GM19397 (cell line): ENCODE measurements at regions not wholly inside any gene's neighbourhood (a gene's known extent, or its start where the extent isn't known, plus 50 kb on each side); places are given as distances from the start of the nearest gene placed in this dataset.

Experiments used
- ATAC-seq: cut with Tn5 transposase; IDR thresholded peaks from one replicate; pipeline ENCODE4 v1.9.1; 2021; ENCODE audit warnings: mild to moderate bottlenecking, moderate library complexity; ENCODE audit not compliant: unreplicated experiment

GRCh38 chr20:50399917-50400704 is 110.1 kb upstream of the PTPN1 start:
- ATAC-seq = no peak

- ATAC-seq = no peak
Observed at GRCh38 chr20:50400705-50401586, 109.2 kb upstream of the PTPN1 start.

GRCh38 chr20:50401587-50402418 is 108.4 kb upstream of the PTPN1 start:
- ATAC-seq = no peak

GRCh38 chr20:50403565-50404418 is 106.4 kb upstream of the PTPN1 start:
- no peak for ATAC-seq

GRCh38 chr20:50404419-50405234 is 105.6 kb upstream of the PTPN1 start:
- ATAC-seq = no peak

- no peak for ATAC-seq
Observed at GRCh38 chr20:50405235-50405914, 104.8 kb upstream of the PTPN1 start.

GRCh38 chr20:50405915-50406609 is 104.1 kb upstream of the PTPN1 start:
- no peak for ATAC-seq

GRCh38 chr20:50406610-50407136 is 103.5 kb upstream of the PTPN1 start:
- ATAC-seq = no peak

- no peak for ATAC-seq
Observed at GRCh38 chr20:50408526-50409364, 101.4 kb upstream of the PTPN1 start.

- ATAC-seq = no peak
Observed at GRCh38 chr20:50409495-50409894, 100.7 kb upstream of the PTPN1 start.

GRCh38 chr20:50410343-50410742 is 99.8 kb upstream of the PTPN1 start:
- no peak for ATAC-seq

- ATAC-seq = no peak
Observed at GRCh38 chr20:50412069-50412468, 98.1 kb upstream of the PTPN1 start.

GRCh38 chr20:50412499-50412898 is 97.7 kb upstream of the PTPN1 start:
- ATAC-seq = no peak

- no peak for ATAC-seq
Observed at GRCh38 chr20:50413088-50413500, 97.1 kb upstream of the PTPN1 start.

GRCh38 chr20:50415021-50415515 is 95.1 kb upstream of the PTPN1 start:
- ATAC-seq = no peak

GRCh38 chr20:50415516-50416268 is 94.5 kb upstream of the PTPN1 start:
- no peak for ATAC-seq
